ENCODE measurements at regions not wholly inside any gene's neighbourhood (a gene's known extent, or its start where the extent isn't known, plus 50 kb on each side); places are given as distances from the start of the nearest gene placed in this dataset.
A peak's percentile ranks its signal among the peaks of the same experiment; 100 is the strongest.

DNA sequence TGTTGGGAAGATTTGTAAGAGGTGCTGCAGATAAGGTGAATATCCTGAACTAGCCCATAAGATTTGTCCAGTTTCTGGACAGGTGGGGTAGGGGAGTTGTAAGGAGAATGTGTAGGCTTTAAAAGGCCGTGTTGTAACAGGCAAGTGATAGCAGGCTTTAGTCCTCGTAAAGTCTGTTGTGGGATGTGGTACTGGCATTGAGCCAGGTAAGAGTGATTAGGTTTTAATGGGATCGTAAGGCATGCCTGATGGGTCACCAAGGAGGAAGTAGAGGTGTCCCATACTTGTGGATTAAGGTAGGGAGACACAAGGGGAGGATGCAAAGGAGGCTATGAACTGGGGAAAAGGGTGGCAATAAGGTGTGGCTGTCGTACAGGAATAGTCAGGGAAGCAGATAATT is 256.9 kb upstream of the DKK2 start:
- Mint-ChIP-seq H3K27me3 (ENCODE audit: low read depth) (peaks cover 4% of the 10 kb centered on the region), H3K27ac (no peak overlapping the region), H3K9me3 (peaks cover 35% of the 10 kb centered on the region), H3K4me1 (no peaks in the 10 kb centered on the region), H3K4me3 (no peak overlapping the region), H3K36me3 (ENCODE audit: low read depth) (no peaks in the 10 kb centered on the region)
- TF ChIP-seq, protein P1, sequence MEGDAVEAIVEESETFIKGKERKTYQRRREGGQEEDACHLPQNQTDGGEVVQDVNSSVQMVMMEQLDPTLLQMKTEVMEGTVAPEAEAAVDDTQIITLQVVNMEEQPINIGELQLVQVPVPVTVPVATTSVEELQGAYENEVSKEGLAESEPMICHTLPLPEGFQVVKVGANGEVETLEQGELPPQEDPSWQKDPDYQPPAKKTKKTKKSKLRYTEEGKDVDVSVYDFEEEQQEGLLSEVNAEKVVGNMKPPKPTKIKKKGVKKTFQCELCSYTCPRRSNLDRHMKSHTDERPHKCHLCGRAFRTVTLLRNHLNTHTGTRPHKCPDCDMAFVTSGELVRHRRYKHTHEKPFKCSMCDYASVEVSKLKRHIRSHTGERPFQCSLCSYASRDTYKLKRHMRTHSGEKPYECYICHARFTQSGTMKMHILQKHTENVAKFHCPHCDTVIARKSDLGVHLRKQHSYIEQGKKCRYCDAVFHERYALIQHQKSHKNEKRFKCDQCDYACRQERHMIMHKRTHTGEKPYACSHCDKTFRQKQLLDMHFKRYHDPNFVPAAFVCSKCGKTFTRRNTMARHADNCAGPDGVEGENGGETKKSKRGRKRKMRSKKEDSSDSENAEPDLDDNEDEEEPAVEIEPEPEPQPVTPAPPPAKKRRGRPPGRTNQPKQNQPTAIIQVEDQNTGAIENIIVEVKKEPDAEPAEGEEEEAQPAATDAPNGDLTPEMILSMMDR (IDR thresholded peaks at IDR 0.05; ENCODE audit: unreplicated experiment in 3 of 3): no peak

DNA sequence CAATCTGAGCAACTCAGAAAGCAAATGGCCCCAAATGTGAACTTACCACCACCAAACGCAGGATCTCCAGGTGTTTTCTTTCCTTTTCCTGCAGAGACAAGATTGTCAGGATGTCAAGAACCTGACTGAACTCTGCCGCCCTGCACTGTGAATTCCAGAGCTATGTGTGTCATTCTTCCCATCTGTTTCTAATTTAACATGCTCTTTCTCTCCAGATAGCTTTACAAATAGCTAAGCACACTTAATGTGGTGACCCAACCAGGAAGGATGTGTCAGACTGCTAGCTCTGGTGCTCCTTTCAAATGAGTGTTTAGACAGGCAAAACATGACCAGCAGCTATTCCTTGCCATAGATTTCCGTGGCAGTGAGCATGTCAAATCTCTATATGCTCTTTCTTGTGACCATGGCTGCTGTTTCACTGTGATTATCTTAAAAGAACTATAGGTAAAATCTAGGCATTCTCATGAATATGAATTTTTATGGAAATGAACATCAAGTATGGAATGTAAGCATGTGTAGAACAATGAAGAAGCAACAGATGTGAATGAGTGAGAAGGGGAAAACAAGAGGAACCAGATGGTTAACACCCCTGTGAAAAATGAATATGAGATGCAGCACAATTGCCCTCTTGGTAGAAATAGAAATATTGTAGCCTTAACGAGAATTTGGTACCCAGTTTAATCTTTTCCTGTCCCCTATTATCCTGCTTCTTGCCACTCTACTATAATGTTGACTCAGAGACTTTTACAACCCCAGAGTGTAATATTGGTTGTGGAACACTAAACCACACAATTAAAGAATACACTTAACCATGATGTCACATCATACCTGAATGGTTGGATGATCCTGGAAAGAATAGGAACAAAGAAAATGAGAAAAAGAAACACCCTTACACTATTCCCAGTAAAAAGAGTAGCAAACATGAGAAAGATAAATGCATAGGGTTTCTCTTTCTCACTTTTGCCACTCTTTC is 247.8 kb upstream of the DKK2 start:
- TF ChIP-seq, protein P1 (IDR thresholded peaks at IDR 0.05; ENCODE audit: unreplicated experiment in 3 of 3): no peak
- H3K4me1 Mint-ChIP-seq: peaks cover 10% of the 10 kb centered on the region
- H3K4me3 Mint-ChIP-seq: no peak overlapping the region
- H3K27ac Mint-ChIP-seq: no peak overlapping the region
- no peaks in the 10 kb centered on the region for H3K36me3 Mint-ChIP-seq (ENCODE audit: low read depth)
- H3K27me3 Mint-ChIP-seq (ENCODE audit: low read depth): no peaks in the 10 kb centered on the region
- H3K9me3 Mint-ChIP-seq: no peaks in the 10 kb centered on the region

- H3K27ac Mint-ChIP-seq: no peak overlapping the region
- TF ChIP-seq, protein P1 (IDR thresholded peaks at IDR 0.05; ENCODE audit: unreplicated experiment in 3 of 3): no peak
- no peaks in the 10 kb centered on the region for H3K9me3 Mint-ChIP-seq
- no peaks in the 10 kb centered on the region for H3K27me3 Mint-ChIP-seq (ENCODE audit: low read depth)
- H3K36me3 Mint-ChIP-seq (ENCODE audit: low read depth): no peaks in the 10 kb centered on the region
- peaks cover 10% of the 10 kb centered on the region for H3K4me1 Mint-ChIP-seq
- H3K4me3 Mint-ChIP-seq: no peak overlapping the region
Observed at GRCh38 chr4:107279733-107280132, 243.6 kb upstream of the DKK2 start.

DNA sequence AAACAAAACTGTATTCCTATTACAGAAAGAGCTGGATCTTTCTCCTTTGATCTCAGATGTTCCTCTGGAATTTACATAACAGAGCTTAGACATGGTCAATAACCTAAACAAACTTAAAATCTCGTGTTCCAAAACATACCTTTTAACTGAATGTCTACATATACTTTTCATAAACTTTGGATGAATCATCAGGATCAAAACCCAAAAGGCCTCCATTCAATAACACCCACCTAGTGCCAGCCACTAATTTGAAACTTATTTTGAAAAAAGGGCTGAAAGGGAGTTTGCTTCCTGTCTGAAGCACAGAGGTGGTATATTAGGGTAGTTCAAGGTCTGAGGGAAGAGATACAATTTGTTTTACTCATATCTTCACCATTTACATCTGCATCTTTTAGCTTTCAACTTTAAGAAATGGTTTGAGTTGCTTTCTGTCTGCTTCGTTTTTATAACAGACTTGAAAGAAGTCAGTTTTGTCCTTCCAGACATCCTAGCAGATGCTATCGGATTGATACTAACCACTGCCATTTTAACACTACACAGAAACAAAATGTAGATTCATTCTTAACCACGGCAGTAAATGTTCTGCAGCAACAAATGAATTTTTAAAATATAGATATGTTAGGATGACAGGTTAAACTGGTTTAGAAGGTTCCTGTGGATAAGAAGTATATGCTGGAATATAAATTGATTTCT is 242.8 kb upstream of the DKK2 start:
- H3K27me3 Mint-ChIP-seq (ENCODE audit: low read depth): no peaks in the 10 kb centered on the region
- no peaks in the 10 kb centered on the region for H3K9me3 Mint-ChIP-seq

GRCh38 chr4:107276052-107276451 is 239.9 kb upstream of the DKK2 start:
- Mint-ChIP-seq H3K4me3 (no peak overlapping the region), H3K36me3 (ENCODE audit: low read depth) (no peaks in the 10 kb centered on the region), H3K9me3 (no peaks in the 10 kb centered on the region), H3K27me3 (ENCODE audit: low read depth) (no peaks in the 10 kb centered on the region), H3K27ac (peak overlapping the region in 1 of 3 experiments; percentile 20), H3K4me1 (no peaks in the 10 kb centered on the region)
- TF ChIP-seq, protein P1 (IDR thresholded peaks at IDR 0.05; ENCODE audit: unreplicated experiment in 3 of 3): no peak

More for the DNA sequence above, 242.8 kb upstream of the DKK2 start:
- H3K4me1 Mint-ChIP-seq: peaks cover 7% of the 10 kb centered on the region
- no peak overlapping the region for H3K4me3 Mint-ChIP-seq
- TF ChIP-seq, protein P1 (IDR thresholded peaks at IDR 0.05; ENCODE audit: unreplicated experiment in 3 of 3): no peak
- H3K36me3 Mint-ChIP-seq (ENCODE audit: low read depth): no peaks in the 10 kb centered on the region
- H3K27ac Mint-ChIP-seq: no peak overlapping the region
